HG03097 (cell line): ENCODE measurements at regions not wholly inside any gene's neighbourhood (a gene's known extent, or its start where the extent isn't known, plus 50 kb on each side); places are given as distances from the start of the nearest gene placed in this dataset.

ENCODE experiments used
- ATAC-seq: cut with Tn5 transposase; IDR thresholded peaks from one replicate; pipeline ENCODE4 v1.9.1; 2021; ENCODE audit not compliant: unreplicated experiment, low FRiP score

DNA sequence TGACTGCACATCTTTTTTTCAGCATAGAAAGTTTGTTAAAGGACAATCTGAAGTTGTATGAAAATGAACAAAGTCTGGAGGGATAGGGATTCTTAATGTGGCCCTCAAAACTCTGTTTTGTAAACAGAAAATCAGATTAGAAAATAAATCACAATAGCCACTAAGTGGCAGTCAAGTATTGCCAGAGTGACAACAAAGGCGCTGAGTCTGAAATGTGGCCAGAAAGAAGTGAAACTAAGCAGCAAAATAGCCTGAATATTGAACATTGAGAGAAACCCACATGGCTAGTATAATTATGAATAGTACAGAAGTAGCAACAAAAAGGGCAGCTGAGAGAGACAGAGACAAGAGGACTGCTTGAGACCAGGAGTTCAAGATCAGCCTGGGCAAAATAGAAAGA, 81.1 kb upstream of the CT45A1 start:
- no peak for ATAC-seq

DNA sequence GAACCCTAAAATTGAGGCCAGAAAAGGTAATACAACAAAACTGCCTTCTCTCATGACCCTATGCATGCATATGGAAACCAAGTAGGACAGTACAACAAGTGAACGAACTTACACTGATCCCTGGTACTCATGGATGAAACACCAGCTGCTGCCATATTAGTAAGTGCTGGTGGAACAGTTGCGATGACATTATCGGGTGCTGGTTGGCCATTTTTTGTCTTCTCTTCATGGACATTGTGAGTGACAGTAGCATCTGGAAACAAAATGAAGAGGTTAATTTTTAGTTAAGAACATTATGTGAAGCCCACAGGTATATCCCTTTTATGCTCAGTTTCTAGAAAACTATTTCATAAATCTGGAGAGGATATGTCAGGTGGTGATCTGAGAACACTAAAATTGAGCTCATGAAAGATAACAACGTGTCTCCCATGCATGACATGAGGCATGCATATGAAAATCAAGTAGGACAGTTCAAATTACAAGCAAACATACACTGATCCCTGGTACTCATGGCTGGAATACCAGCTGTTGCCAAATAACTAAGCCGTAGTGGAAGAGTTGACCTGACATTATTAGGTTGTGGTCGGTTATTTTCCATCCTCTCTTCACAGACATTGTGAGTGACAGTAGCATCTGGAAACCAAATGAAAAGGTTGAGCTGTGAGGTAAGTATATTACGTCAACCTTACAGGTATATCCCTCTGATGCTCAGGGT, 74.2 kb upstream of the CT45A1 start:
- ATAC-seq, result no peak

DNA sequence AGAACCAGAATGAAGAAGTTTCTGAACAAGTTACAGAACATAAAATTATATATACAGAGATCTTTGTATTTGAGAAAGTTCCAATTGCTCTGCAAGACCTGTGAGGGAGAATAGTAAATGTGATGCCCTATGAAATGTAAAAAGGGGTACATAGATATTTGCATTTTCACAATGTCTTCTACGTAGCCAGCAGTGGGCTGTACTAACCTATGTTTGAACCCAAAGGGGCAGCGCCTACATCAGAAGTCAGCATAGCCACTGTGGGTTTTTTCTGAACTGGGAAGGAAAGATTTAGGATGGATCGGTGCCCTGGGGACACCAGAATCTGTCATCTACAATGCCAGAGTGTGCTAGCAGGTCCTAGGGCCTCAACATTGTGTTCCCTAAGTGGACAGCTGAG, 69.5 kb upstream of the CT45A1 start:
- ATAC-seq, result no peak

DNA sequence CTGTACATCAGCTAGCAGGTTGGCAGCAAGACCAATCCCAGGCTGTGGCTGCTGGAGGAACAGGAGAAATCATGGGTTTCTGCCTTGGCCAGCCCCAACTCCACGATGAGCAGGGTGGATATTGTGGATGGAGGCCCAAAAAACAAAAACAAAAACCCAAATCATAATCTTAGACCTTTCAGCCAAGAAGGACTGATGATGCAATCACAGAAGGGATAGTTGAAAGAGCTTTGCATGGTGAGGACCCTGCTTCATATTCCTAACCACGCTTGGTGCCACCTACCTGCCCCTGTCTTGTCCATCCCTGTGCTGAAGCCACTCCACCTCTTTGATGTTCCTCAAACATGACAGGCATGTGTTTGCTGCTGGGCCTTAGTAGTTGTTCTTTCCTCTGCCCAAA, 68.8 kb upstream of the CT45A1 start:
- no peak for ATAC-seq

DNA sequence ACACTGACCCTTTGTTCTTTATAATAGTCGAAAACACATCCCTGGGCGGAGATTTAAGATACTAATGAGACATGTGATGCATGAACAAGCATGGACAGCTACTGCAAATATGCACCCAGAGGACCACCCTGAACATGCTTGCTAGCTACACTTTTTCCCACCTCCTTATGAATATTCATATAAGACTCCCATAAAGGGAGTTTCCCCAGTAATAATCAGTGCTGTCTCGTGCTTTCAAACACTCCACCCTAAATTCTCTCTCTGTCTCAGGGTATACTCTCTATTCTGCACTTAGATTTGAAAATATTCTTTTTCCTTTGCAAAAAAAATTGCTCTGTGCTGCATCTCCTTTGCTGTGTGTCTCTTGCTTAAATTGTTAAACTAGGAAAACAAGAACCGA, 64.4 kb upstream of the CT45A1 start:
- ATAC-seq, result no peak

DNA sequence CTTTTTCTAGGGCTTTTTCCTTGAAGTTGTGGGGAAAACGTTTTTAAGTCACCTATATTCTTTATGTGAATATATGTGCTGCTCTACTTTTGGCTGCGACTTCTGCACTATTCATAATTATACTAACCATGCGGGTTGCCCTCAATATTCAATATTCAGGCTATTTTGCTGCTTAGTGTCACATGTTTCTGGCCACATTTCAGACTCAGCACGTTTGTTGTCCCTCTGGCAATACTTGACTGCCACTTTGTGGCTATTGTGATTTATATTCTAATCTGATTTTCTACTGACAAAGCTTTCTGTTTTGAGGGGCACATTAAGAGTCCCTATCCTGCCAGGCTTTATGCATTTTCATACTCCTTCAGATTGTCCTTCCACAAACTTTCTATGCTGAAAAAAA, 63.9 kb upstream of the CT45A1 start:
- no peak for ATAC-seq

DNA sequence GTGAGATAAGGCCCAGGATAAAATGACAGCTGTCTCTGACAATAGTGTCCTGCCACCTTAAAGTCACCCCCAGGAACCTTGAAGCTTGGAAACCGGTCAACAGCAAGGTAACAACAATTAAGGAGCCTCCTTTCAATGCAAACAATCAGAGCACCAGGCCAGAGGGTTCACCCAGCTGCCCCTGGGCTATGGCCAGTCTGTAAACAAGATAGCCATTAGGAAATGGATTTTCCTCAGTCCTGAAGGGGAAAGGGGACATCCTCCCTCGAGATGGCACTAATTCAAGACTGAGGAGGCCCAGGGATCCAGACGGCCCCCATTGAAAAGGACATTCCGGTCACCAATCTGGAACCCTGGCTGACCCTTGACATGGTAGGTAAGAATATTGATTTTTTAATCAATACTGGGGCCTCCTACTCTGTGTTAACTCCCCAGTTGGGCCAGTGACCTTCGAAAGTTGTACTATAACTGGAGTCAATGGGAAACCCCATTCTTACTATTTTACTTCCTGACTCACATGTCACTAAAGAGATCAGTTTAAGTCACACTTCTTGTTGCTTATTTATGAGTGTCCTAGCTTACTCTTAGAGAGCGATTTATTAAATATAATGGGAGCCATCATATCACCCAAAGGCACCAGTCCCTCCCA, 61.7 kb upstream of the CT45A1 start:
- no peak for ATAC-seq

DNA sequence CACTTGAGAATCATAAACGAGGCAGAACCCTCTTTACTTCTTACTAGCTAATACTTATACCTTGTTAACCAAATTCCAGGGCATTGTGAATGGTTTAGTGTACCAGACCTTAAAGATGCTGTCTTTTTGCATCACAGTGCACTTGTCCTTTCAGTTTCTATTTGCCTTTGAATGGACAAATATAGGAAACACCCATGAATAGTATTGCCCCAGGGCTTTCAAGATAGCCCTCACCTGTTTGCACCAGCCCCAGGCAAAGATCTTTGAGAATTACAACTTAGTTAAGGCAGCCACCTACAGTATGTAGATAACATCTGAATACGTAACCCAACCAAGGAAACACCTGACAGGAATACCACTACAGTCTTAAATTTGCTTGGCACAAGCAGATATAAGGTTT, 60.8 kb upstream of the CT45A1 start:
- no peak for ATAC-seq

DNA sequence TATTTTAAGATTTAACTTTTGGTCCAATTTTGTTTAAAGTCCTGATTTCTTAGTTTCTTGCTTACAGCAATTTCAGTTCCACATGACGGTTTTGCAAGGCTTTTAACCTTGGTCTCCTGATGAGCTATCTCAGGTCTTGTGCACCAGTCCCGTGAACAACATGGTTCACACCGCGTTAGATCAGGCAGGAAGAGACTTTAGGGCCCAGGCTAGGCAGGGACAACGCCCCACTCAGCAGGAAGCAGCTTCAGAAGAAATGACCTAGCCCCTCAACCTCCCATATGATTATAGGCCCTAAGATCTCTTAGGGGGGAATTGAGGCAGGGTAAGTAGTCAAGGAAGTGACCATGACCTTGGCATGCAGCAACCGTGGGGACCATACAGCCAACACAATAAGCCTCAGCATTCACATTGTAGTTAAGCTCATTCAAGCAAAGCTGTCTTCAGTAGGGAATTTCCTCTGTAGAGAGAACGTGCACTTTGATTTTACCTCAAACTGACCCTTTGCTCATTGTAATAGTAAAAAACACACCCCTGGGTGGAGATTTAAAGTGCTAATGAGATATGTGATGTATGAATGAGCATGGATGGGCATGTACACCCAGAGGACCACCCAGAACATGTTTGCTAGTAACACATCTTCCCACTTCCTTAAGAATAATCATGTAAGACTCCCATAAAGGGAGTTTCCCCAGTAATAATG, 55.3 kb upstream of the CT45A1 start:
- peak; percentile 57 for ATAC-seq
